ENCODE measurements at regions not wholly inside any gene's neighbourhood (a gene's known extent, or its start where the extent isn't known, plus 50 kb on each side); places are given as distances from the start of the nearest gene placed in this dataset.

- Histone ChIP-seq H3K4me1 (ENCODE audit: control insufficient read depth, insufficient read depth, low read length) (no peaks in the 10 kb centered on the region), H3K27ac (ENCODE audit: control insufficient read depth, insufficient read depth) (no peak overlapping the region), H3K9me3 (replicated peaks; ENCODE audit: control insufficient read depth, insufficient read depth, low read length) (no peaks in the 10 kb centered on the region), H3K4me2 (ENCODE audit: control insufficient read depth, insufficient read depth) (no peak overlapping the region), H3K36me3 (ENCODE audit: control insufficient read depth in 2 of 2, insufficient read depth in 2 of 2, low read length in 1 of 2) (peaks cover 1 to 9% of the 10 kb centered on the region in 2 experiments; a peak in 2 of 4 replicates), H4K20me1 (ENCODE audit: control insufficient read depth, insufficient read depth) (no peaks in the 10 kb centered on the region), H3K79me2 (ENCODE audit: control insufficient read depth, insufficient read depth, low read length) (no peaks in the 10 kb centered on the region), H3K9ac (ENCODE audit: control insufficient read depth, insufficient read depth, low read length) (no peak overlapping the region), H3K27me3 (replicated peaks in 1 of 2; ENCODE audit: control insufficient read depth in 2 of 2, insufficient read depth in 2 of 2, low read length in 1 of 2) (no peaks in the 10 kb centered on the region), H2AFZ (ENCODE audit: control insufficient read depth, low read depth, low read length) (no peak overlapping the region), H3K4me3 (no peak overlapping the region)
- POLR2A ChIA-PET, result no interaction called here
- CTCF ChIA-PET, result interaction anchor here (0.7 to 0.9 kb wide), 2 partner anchors 12 to 185 kb away, joined by 3 to 4 read pairs; no protein-coding TSS in a partner anchor
- intact Hi-C loops (cut with micrococcal nuclease; ENCODE audit: unreplicated experiment), result no loop called here
- TF ChIP-seq USF1 (IDR thresholded peaks at IDR 0.05; ENCODE audit: borderline replicate concordance, extremely low read length, insufficient read depth, low read depth, low read length), result no peak
- TF ChIP-seq SIX5 (IDR thresholded peaks at IDR 0.05; ENCODE audit: low read depth, low read length, severe bottlenecking), result no peak
- no peak for TF ChIP-seq ZBTB33 (IDR thresholded peaks at IDR 0.05)
- no peak for TF ChIP-seq RFX5 (IDR thresholded peaks at IDR 0.05; ENCODE audit: low read depth, low read length)
- TF ChIP-seq KDM1A (IDR thresholded peaks at IDR 0.05; ENCODE audit: borderline replicate concordance), result no peak
- TF ChIP-seq ASH2L (IDR thresholded peaks at IDR 0.05; ENCODE audit: borderline replicate concordance, low read depth), result no peak
- no peak for FAIRE-seq
- WGBS (ENCODE audit: insufficient coverage, insufficient replicate concordance, low lambda C conversion rate, missing lambda C conversion rate), result 100% methylated on average over 1 of the region's 1 CpG
- SMC1A ChIA-PET (ENCODE audit: uncharacterized antibody, unreplicated experiment), result interaction anchor here (1.0 kb wide), 1 partner anchor 27 kb away, joined by 3 read pairs; no protein-coding TSS in a partner anchor
- RAD21 ChIA-PET (ENCODE audit: unreplicated experiment), result no interaction called here
- DNase-seq (ENCODE audit: low read depth, low spot score), result no peak
- BruUV-seq (replicated peaks), result no TSS peak
- no peak for ATAC-seq
- in situ Hi-C loops (cut with MboI), result no loop called here
These were observed 93.9 kb downstream of the SEPTIN7 start for GRCh38 chr7:35894721-35895120.
